Stomach (tissue), 4 donors: ENCODE measurements at regions not wholly inside any gene's neighbourhood (a gene's known extent, or its start where the extent isn't known, plus 50 kb on each side); places are given as distances from the start of the nearest gene placed in this dataset.

Source experiments
- CTCF ChIP-seq, 7 experiments: fragments of 450-650 bp in 4 of 7; fragments of 200-600 bp in 3 of 7; sonication (generic) in 3 of 7; IDR thresholded peaks; one replicate each; pipeline ENCODE4 v1.5.1; 2016 to 2019; ENCODE audit warnings: antibody characterized with exemption in 7 of 7, control low read depth in 2 of 7, mild to moderate bottlenecking in 1 of 7
- EP300 ChIP-seq: sonication (generic); formaldehyde crosslinking; IDR thresholded peaks from one replicate; pipeline ENCODE4 v1.6.1; 2017; ENCODE audit warnings: antibody characterized with exemption
- POLR2AphosphoS5 ChIP-seq, 3 donors: sonication (generic); formaldehyde crosslinking; IDR thresholded peaks; one replicate each; pipeline ENCODE4 v1.6.1; 2016; ENCODE audit warnings: antibody characterized with exemption in 3 of 3

GRCh38 chr5:2890011-2890410, 138.5 kb upstream of the IRX2 start:
- no peak for TF ChIP-seq CTCF (IDR thresholded peaks at IDR 0.05)
- no peak for TF ChIP-seq POLR2AphosphoS5 (IDR thresholded peaks at IDR 0.05)
- TF ChIP-seq EP300: no peak
